Upper lobe of left lung (tissue), 4 donors: ENCODE measurements at regions not wholly inside any gene's neighbourhood (a gene's known extent, or its start where the extent isn't known, plus 50 kb on each side); places are given as distances from the start of the nearest gene placed in this dataset.

Experiments
- POLR2A ChIP-seq, 4 donors: fragments of 450-650 bp; IDR thresholded peaks; one replicate each; pipeline ENCODE4 v1.5.1; 2016 to 2017; ENCODE audit warnings: antibody characterized with exemption in 4 of 4, mild to moderate bottlenecking in 2 of 4
- TF ChIP-seq, protein P1 (sequence below), 6 experiments: fragments of 450-650 bp in 4 of 6; fragments of 200-600 bp in 2 of 6; sonication (generic) in 2 of 6; IDR thresholded peaks; one replicate each; pipeline ENCODE4 v1.5.1; 2016 to 2019; ENCODE audit warnings: antibody characterized with exemption in 6 of 6

DNA sequence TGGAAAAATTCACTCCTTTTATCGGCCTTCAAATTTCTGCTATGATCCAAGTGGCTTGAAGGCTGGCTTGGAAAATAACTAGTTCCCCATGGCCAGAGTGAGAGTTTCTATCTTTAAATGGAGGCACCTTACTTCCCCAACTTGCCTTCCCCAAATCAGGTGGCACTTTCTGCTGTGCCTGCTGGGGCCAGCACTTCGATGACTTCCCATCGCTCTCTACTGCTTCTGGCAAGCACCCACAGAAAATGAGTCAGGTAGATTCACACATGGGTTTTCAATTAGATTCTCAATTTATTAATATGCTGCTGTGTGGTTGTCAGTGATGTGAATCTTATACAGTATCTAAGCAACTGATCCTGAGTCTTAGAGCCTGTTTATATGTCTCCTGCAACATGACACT is 398.8 kb upstream of the RAG2 start:
- no peak for TF ChIP-seq POLR2A (IDR thresholded peaks at IDR 0.05)
- TF ChIP-seq, protein P1, sequence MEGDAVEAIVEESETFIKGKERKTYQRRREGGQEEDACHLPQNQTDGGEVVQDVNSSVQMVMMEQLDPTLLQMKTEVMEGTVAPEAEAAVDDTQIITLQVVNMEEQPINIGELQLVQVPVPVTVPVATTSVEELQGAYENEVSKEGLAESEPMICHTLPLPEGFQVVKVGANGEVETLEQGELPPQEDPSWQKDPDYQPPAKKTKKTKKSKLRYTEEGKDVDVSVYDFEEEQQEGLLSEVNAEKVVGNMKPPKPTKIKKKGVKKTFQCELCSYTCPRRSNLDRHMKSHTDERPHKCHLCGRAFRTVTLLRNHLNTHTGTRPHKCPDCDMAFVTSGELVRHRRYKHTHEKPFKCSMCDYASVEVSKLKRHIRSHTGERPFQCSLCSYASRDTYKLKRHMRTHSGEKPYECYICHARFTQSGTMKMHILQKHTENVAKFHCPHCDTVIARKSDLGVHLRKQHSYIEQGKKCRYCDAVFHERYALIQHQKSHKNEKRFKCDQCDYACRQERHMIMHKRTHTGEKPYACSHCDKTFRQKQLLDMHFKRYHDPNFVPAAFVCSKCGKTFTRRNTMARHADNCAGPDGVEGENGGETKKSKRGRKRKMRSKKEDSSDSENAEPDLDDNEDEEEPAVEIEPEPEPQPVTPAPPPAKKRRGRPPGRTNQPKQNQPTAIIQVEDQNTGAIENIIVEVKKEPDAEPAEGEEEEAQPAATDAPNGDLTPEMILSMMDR (IDR thresholded peaks at IDR 0.05) = no peak
